Stimulated activated effector memory CD8-positive, alpha-beta T cell treated with anti-CD3 and anti-CD28 coated beads, Interleukin-12 subunit alpha, Interleukin-12 subunit beta, amount 100 ng/mL, for 72 hours (primary cell): ENCODE measurements at regions not wholly inside any gene's neighbourhood (a gene's known extent, or its start where the extent isn't known, plus 50 kb on each side); places are given as distances from the start of the nearest gene placed in this dataset.

Source experiments
- ATAC-seq: fragments of 150-1000 bp; cut with Tn5 transposase; 2 replicates; pipeline ENCODE4 v1.10.0; 2021
- DNase-seq, 2 donors: peaks; one replicate each; pipeline ENCODE4 v3.0.0; 2021 to 2022; ENCODE audit warnings: low spot score in 2 of 2
- H3K27ac Mint-ChIP-seq: one replicate; pipeline ENCODE4 v1.8.0; 2022; ENCODE audit warnings: mild to moderate bottlenecking, mixed read lengths
- H3K36me3 Mint-ChIP-seq: one replicate; pipeline ENCODE4 v1.8.0; 2022; ENCODE audit warnings: mild to moderate bottlenecking, mixed read lengths
- H3K4me1 Mint-ChIP-seq: one replicate; pipeline ENCODE4 v1.8.0; 2022; ENCODE audit warnings: mixed read lengths
- H3K4me3 Mint-ChIP-seq: one replicate; pipeline ENCODE4 v1.8.0; 2022; ENCODE audit warnings: mild to moderate bottlenecking, mixed read lengths
- H3K9me3 Mint-ChIP-seq: one replicate; pipeline ENCODE4 v1.8.0; 2022; ENCODE audit warnings: mixed read lengths

DNA sequence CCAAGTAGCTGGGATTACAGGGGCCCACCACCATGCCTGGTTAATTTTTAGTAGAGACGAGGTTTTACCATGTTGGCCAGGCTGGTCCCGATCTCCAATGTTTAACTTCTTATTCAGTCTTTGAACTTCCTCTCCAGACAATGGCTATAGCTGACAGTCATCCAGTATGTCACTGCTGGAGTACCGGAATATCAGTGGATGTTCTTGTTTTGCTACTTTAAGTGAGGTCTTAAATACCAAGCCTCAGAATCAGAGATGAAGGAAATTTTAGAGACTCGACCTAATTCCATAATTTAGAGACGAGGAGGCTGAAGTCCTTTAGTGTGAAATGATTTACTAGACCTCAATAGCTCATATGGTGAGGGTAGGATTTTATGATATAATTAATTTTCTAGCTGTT is 294.8 kb upstream of the KLF6 start:
- Mint-ChIP-seq H3K27ac (peak overlapping the region; percentile 95), H3K9me3 (no peaks in the 10 kb centered on the region), H3K4me3 (peak overlapping the region; percentile 36), H3K36me3 (no peaks in the 10 kb centered on the region), H3K4me1 (peaks cover 64% of the 10 kb centered on the region)
- DNase-seq, result no peak
- ATAC-seq, result no peak

DNA sequence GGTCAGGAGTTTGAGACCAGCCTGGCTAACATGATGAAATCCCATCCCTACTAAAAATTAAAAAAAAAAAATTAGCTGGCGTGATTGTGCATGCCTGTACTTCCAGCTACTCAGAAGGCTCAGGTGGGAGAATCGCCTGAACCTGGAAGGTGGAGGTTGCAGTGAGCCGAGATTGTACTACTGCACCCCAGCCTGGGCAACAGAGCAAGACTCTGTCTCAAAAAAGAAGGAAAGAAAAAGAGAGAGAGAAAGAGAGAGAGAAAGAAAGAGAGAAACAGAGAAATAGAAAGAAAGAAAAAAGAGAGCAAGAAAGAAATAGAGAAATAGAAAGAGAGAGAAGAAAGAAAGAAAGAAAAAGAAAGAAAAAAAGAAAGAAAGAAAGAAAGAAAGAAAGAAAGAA is 292.8 kb upstream of the KLF6 start:
- H3K4me3 Mint-ChIP-seq, result peak overlapping the region; percentile 32
- ATAC-seq, result no peak
- H3K9me3 Mint-ChIP-seq, result no peaks in the 10 kb centered on the region
- peaks cover 77% of the 10 kb centered on the region for H3K4me1 Mint-ChIP-seq
- no peak for DNase-seq
- H3K36me3 Mint-ChIP-seq, result no peaks in the 10 kb centered on the region
- H3K27ac Mint-ChIP-seq, result peak overlapping the region; percentile 88

DNA sequence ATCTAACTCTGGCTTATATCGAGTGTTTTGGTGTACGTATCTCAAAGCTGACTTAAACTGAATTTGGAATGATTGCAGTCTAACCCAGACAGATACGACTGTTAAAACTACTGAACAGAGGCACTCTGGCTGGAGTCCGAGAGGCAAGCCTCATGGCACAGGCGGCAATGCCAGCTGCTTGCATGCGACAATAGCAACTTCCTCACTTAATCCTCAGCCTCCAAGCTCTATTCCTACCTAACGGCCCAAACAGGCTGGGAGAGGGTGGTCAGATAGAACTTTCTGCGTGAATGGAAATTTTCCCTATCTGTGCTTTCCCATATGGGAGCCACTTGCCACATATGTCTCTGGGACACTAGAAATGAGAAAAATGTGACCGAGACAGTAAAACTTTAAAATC is 292.0 kb upstream of the KLF6 start:
- no peaks in the 10 kb centered on the region for H3K9me3 Mint-ChIP-seq
- DNase-seq, result no peak
- no peak for ATAC-seq
- H3K4me1 Mint-ChIP-seq, result peaks cover 77% of the 10 kb centered on the region
- H3K4me3 Mint-ChIP-seq, result no peak overlapping the region
- H3K27ac Mint-ChIP-seq, result peak overlapping the region; percentile 88
- no peaks in the 10 kb centered on the region for H3K36me3 Mint-ChIP-seq

DNA sequence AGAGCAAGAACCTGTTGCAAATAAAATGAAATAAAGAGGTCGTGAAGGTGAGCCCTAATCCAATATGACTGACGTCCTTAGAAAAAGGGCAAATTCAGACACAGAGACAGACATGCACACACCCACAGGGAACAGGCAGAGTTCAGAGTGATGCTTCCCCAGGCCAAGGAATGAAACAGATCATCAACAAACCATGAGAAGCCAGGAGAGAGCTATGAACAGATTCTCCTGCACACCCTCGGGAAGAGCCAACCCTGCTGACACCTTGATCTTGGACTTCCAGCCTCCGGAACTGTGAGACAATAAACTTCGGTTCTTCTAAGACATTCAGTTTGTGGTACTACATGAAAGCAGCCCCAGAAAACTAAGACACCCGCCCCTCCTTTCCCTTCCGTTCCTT is 290.4 kb upstream of the KLF6 start:
- Mint-ChIP-seq H3K9me3 (no peaks in the 10 kb centered on the region), H3K4me1 (peaks cover 62% of the 10 kb centered on the region), H3K36me3 (no peaks in the 10 kb centered on the region), H3K4me3 (peak overlapping the region; percentile 75), H3K27ac (peak overlapping the region; percentile 95)
- DNase-seq (no peak), ATAC-seq (no peak)

DNA sequence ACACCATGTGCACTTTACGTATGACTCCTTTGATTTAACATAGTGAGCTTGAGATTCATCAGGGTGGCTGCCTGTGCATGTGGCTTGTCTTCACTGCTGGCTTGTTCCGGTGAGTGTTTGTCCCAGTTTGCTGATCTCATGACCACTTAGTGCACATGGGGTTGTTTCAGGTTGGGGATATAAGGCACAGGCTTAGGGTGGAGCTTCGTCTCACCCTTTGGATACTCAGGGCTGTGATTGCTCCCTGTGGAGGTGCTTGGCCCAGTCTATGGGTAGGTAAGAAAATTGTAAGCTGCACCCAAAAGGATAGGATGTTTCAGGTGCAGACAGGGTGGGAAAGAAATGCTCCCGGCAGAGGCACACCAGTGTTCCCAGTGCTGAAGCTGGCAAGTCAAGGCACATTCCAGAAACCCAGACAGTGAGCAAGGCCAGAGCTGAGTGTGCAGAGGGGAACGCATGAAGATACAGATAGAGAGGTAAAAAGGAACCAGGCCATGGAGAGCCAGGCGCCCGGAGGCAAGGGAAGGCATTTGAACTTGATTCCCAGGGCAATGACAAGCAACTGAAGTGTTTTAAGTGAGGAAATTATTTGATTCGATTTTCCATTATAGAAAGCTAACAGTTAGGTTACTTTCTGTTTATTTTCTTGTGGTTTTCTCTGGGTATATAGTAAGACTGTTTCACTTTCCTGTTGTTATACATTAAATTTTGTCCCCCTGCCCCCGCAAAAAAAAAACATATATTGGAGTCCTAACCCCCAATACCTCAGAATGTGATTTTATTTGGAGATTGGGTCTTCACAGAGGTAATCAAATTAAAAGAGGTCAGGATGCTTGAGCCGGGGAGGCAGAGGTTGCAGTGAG is 289.8 kb upstream of the KLF6 start:
- no peak for DNase-seq
- Mint-ChIP-seq H3K9me3 (no peaks in the 10 kb centered on the region), H3K36me3 (no peaks in the 10 kb centered on the region), H3K4me3 (peak overlapping the region; percentile 75), H3K27ac (peak overlapping the region; percentile 95), H3K4me1 (peaks cover 55% of the 10 kb centered on the region)
- peak; percentile 93 for ATAC-seq

DNA sequence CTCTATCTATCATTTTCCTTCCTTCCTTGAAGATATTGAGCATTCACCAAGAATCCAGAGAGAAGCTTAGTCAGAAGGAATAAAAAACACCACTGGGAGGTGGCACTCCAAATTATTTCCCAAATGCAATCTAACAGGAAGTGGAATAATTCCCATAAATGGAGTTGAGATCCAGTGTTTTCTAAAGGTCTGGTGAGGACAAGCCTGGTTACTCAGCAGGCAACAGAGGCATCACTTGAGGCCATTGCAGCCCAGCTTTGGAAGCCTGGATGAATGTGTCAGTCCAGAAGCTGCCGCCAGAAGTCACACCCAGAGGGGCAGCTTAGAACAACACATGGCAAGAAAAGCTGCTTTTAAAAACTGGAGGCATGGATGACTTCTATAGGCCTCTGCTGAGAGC is 288.9 kb upstream of the KLF6 start:
- no peaks in the 10 kb centered on the region for H3K9me3 Mint-ChIP-seq
- H3K4me1 Mint-ChIP-seq, result peaks cover 48% of the 10 kb centered on the region
- no peak for ATAC-seq
- no peak overlapping the region for H3K27ac Mint-ChIP-seq
- H3K4me3 Mint-ChIP-seq, result no peak overlapping the region
- no peaks in the 10 kb centered on the region for H3K36me3 Mint-ChIP-seq
- DNase-seq, result no peak

DNA sequence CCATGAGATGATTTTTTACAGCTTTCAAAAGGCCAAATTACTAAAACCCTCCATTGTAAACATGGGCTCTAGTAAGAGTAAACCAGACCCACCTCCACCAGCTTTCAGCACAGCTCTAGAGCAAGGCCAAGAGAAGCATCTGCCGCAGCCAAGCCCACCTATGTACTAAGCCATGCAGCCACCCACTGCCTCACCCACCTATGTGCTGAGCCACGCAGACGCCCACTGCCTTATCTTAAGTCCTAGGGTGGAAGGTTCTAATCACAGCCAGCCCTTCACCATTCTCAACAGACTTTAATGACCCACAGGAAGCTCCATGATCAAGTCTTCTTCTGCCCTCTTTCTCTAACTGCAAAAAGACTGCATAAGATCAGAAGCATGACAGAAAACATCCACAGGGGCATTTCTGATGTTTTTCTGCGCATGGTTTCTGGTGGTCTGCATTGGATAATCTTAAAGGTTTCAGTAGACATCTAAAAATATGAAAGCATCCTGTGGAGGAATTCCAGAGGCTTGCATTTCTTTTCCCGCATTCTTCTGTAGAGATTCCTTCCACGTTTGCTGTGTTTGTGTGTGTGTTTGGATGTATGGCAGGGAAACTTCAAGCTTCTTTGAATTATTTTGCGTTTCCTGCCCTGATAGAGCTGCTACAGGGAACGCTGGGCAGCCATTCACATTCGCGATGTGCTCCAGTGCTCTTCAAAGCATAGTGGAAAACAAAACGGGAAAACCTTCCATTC is 286.1 kb upstream of the KLF6 start:
- ATAC-seq (no peak), DNase-seq (no peak)
- H3K27ac Mint-ChIP-seq, result peak overlapping the region; percentile 40
- no peak overlapping the region for H3K4me3 Mint-ChIP-seq
- H3K4me1 Mint-ChIP-seq, result peaks cover 26% of the 10 kb centered on the region
- H3K36me3 Mint-ChIP-seq, result no peaks in the 10 kb centered on the region
- no peaks in the 10 kb centered on the region for H3K9me3 Mint-ChIP-seq

DNA sequence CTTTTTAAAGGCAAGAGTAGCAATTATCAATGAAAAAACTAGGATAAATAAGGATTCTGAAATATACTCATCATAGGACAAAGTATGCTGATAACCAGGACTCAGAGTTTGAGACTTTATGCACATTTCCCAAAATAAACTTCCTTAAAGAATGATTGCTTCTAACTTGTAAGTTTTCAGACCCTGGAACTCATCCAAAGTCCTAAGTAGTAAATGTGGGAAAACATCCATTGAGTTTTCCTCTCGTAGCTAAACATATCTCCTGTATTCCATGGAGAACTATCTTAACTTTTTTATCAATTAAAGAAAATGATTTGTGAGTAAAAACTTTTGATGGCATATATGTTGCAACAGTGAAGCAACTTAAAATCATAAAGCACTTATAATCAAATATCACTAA is 285.2 kb upstream of the KLF6 start:
- Mint-ChIP-seq H3K36me3 (no peaks in the 10 kb centered on the region), H3K4me1 (peaks cover 17% of the 10 kb centered on the region), H3K4me3 (no peak overlapping the region), H3K27ac (no peak overlapping the region), H3K9me3 (no peaks in the 10 kb centered on the region)
- DNase-seq, result no peak
- no peak for ATAC-seq

DNA sequence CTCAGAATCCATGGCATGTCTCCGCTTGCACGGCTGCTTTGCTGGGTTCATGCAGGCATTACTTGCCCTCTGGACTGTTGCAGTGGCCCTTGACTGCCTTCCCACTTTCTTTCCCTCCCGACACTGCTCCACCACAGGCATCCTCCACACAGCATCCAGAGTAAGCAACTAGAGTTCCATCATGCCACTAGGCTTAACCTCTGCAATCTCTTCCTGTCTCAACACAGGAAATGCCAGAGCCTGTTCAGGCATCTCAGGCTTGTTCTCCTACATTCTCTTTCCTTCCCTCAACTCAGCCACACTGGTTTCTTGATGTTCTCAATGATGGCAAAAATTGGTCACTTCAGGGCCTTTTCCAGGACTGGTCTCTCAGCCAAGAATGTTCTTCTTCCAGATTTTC is 284.5 kb upstream of the KLF6 start:
- H3K36me3 Mint-ChIP-seq, result peaks cover 1% of the 10 kb centered on the region
- ATAC-seq (no peak), DNase-seq (no peak)
- H3K9me3 Mint-ChIP-seq, result no peaks in the 10 kb centered on the region
- H3K27ac Mint-ChIP-seq, result no peak overlapping the region
- peaks cover 10% of the 10 kb centered on the region for H3K4me1 Mint-ChIP-seq
- no peak overlapping the region for H3K4me3 Mint-ChIP-seq

DNA sequence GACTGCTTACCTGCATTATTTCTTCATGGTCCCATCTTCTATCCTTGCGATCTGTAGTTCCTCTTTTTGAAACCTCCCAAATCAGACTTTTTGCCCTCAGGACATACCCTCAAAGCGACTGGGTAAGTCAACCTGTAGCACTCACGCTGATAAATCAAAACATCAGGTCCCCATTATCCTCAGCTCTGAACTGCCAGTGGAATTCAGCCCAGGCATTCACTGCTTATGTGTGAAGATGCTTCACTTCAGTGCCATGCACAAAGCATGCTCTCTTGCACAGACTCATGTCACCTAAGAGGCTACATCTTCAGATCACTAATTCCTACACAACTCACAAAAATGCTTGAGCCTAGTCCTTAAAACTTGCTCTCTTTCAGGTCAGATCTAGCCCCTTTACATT is 283.6 kb upstream of the KLF6 start:
- DNase-seq, result no peak
- no peak for ATAC-seq
- Mint-ChIP-seq H3K27ac (no peak overlapping the region), H3K36me3 (peaks cover 6% of the 10 kb centered on the region), H3K9me3 (no peaks in the 10 kb centered on the region), H3K4me3 (no peak overlapping the region), H3K4me1 (peaks cover 1% of the 10 kb centered on the region)

DNA sequence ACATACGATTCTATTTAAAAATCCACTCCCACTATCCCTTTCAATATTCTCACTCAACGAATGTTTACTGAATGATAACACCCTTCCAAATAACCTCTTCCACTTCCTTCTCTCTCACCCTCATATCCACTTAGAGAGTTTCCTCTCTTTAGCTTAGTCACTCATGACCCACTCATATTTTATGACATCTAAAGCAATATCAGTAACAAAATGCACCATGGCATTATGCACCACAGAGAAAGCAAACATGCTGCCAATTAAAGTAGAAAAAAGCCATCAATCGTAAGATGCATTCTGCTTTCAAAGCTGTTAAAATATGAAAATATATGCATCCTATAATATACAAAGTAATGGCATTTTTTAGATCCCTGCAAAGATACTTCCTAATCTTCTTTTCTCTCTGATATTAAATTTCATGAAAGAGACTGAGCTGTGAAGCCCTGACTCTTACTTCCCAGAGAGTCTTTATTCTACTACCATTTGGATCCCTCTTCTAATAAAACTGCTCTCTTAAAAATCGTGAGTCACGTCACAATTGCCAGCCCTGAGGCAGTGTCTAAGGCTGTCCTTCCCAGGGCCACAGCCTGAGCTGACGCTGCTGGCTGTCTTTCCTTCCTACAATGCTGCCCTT is 283.0 kb upstream of the KLF6 start:
- H3K9me3 Mint-ChIP-seq, result no peaks in the 10 kb centered on the region
- no peak overlapping the region for H3K27ac Mint-ChIP-seq
- H3K4me3 Mint-ChIP-seq, result no peak overlapping the region
- ATAC-seq (peak; percentile 51), DNase-seq (no peak)
- peaks cover 6% of the 10 kb centered on the region for H3K36me3 Mint-ChIP-seq
- no peaks in the 10 kb centered on the region for H3K4me1 Mint-ChIP-seq

DNA sequence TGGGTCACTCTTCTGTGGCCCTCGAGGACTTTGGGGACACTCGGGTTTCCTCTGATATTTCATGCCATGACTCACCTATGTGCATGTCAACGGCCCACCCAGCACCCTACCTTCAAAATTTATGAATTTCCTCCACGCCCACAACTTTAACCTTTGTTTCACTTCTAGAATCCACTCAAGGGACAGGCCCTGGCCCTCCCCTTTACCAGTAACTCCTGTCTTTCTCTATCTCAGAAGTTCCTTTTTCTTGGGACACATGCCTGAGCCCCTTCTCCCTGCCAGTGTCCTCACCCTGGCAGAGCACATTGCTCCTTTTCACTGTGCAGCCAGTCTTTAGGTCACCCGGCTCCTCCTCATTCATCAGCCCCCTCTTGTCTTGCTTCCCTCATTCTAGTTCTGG is 282.5 kb upstream of the KLF6 start:
- H3K36me3 Mint-ChIP-seq, result peaks cover 6% of the 10 kb centered on the region
- H3K4me3 Mint-ChIP-seq, result no peak overlapping the region
- DNase-seq (no peak), ATAC-seq (peak; percentile 75)
- H3K27ac Mint-ChIP-seq, result no peak overlapping the region
- no peaks in the 10 kb centered on the region for H3K9me3 Mint-ChIP-seq
- H3K4me1 Mint-ChIP-seq, result no peaks in the 10 kb centered on the region

DNA sequence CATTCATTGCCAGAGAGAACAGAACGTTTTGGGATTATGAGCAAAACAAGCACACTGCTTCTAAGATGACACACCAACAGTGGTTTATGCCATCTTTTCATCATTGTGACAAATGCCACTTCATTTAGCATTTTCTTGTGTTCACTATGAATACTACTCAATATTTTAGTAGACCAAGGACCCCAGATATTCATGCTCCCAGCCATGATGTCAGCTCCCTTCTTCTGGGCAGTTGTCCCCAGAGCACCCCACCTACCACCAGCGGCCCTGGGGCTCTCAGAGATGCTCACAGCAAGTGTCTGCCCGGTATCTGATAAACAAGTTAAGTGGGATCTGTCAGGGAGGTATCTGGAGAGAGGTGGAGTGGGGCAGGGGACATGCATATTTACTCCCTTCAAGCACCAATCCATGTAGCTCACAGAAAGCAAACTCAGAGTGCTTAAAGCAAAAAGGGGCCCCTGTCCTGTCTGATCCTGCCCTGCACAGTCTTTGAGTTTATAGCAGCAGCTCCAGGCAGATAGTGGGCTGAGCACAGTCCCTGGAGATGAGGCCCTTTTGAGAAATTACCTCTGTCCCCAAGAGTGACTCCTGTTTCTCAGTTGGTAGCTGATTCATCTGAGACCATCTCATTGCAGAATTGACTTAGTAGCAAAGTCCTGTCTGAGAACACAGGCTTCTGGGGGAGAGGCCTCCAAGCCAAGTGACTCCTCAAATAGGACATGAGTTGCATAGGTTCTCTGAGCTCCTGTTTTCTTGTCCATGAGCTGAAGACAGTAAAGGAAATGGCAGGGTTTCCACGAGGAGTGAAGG is 281.8 kb upstream of the KLF6 start:
- Mint-ChIP-seq H3K27ac (no peak overlapping the region), H3K4me1 (no peaks in the 10 kb centered on the region), H3K36me3 (peaks cover 6% of the 10 kb centered on the region), H3K4me3 (no peak overlapping the region), H3K9me3 (no peaks in the 10 kb centered on the region)
- DNase-seq (peak in 1 of 2 donors; percentile 57), ATAC-seq (peak; percentile 92)

DNA sequence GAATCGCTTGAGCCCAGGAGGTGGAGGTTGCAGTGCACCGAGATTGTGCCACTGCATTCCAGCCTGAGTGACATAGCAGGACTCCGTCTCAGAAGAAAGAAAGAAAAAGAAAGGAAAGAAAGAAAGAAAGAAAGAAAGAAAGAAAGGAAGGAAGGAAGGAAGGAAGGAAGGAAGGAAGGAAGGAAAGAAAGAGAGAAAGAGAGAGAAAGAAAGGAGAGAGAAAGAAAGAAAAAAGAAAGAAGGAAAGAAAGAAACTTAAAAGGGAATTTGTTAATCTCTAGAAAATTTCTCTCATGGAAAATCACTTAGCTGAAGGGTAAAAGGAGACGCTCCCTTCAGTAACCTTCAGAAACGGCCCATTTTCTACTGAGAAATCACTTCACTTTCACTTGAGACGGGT is 279.5 kb upstream of the KLF6 start:
- no peak for ATAC-seq
- Mint-ChIP-seq H3K27ac (peak overlapping the region; percentile 19), H3K4me1 (peaks cover 8% of the 10 kb centered on the region), H3K9me3 (no peaks in the 10 kb centered on the region), H3K4me3 (no peak overlapping the region), H3K36me3 (peaks cover 6% of the 10 kb centered on the region)
- DNase-seq, result no peak

DNA sequence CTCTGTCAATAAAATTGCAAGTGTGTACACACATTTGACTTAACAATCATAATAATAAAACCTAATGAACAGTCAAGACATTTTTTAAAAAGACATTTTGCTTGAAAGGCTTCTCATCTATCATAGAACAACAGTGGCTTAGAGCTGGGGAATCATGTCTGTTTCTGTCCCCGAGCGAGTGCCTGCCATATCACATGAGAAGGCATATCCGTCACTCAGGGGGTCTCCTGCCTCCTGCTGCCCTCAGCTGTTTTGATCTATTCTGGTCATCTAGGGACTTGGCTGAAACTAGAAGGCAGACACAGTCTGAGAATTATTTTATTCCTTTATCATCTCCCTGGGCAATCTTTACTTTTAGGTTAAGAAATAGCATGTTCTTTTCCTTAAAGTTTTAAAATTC is 278.7 kb upstream of the KLF6 start:
- peaks cover 9% of the 10 kb centered on the region for H3K4me1 Mint-ChIP-seq
- ATAC-seq (no peak), DNase-seq (no peak)
- no peak overlapping the region for H3K4me3 Mint-ChIP-seq
- no peaks in the 10 kb centered on the region for H3K9me3 Mint-ChIP-seq
- H3K27ac Mint-ChIP-seq, result peak overlapping the region; percentile 19
- peaks cover 6% of the 10 kb centered on the region for H3K36me3 Mint-ChIP-seq
